HL-60 (cell line): ENCODE measurements at regions not wholly inside any gene's neighbourhood (a gene's known extent, or its start where the extent isn't known, plus 50 kb on each side); places are given as distances from the start of the nearest gene placed in this dataset.

Source experiments
- GABPA ChIP-seq: IDR thresholded peaks from 2 replicates; pipeline ENCODE4 v1.6.1; 2012; ENCODE audit warnings: low read depth
- POLR2AphosphoS5 ChIP-seq: IDR thresholded peaks from 2 replicates; pipeline ENCODE4 v1.6.1; 2012; ENCODE audit warnings: low read depth
- TF ChIP-seq, protein P1 (sequence below): IDR thresholded peaks from one replicate; pipeline ENCODE4 v1.5.1; 2011; ENCODE audit warnings: low read length, control low read depth, inconsistent platforms; ENCODE audit not compliant: insufficient read depth
- TF ChIP-seq, protein P2 (sequence below): IDR thresholded peaks from 2 replicates; pipeline ENCODE4 v1.6.1; 2012; ENCODE audit warnings: low read depth; ENCODE audit not compliant: insufficient replicate concordance

DNA sequence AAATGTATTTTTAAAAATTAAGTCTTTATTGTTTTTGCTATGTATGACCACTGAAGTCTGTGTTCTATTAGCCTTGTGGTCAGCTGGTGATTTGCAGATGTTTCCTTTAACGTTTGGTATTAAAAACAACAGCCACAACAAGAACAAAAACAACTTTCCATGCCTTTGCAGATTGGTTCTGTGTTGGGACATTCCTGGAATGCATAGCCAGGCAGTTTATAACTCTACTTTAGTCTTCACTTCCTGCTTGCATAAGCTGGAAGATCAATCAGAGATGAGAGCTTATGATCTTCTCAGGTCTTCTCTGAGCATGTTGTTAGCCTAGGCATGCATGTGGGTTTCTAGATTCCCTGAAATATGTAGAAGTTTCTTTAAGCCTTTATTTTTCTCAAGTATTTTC, 58.9 kb upstream of the SEMA3C start:
- TF ChIP-seq POLR2AphosphoS5: no peak
- TF ChIP-seq, protein P1, sequence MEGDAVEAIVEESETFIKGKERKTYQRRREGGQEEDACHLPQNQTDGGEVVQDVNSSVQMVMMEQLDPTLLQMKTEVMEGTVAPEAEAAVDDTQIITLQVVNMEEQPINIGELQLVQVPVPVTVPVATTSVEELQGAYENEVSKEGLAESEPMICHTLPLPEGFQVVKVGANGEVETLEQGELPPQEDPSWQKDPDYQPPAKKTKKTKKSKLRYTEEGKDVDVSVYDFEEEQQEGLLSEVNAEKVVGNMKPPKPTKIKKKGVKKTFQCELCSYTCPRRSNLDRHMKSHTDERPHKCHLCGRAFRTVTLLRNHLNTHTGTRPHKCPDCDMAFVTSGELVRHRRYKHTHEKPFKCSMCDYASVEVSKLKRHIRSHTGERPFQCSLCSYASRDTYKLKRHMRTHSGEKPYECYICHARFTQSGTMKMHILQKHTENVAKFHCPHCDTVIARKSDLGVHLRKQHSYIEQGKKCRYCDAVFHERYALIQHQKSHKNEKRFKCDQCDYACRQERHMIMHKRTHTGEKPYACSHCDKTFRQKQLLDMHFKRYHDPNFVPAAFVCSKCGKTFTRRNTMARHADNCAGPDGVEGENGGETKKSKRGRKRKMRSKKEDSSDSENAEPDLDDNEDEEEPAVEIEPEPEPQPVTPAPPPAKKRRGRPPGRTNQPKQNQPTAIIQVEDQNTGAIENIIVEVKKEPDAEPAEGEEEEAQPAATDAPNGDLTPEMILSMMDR: no peak
- no peak for TF ChIP-seq GABPA
- TF ChIP-seq, protein P2, sequence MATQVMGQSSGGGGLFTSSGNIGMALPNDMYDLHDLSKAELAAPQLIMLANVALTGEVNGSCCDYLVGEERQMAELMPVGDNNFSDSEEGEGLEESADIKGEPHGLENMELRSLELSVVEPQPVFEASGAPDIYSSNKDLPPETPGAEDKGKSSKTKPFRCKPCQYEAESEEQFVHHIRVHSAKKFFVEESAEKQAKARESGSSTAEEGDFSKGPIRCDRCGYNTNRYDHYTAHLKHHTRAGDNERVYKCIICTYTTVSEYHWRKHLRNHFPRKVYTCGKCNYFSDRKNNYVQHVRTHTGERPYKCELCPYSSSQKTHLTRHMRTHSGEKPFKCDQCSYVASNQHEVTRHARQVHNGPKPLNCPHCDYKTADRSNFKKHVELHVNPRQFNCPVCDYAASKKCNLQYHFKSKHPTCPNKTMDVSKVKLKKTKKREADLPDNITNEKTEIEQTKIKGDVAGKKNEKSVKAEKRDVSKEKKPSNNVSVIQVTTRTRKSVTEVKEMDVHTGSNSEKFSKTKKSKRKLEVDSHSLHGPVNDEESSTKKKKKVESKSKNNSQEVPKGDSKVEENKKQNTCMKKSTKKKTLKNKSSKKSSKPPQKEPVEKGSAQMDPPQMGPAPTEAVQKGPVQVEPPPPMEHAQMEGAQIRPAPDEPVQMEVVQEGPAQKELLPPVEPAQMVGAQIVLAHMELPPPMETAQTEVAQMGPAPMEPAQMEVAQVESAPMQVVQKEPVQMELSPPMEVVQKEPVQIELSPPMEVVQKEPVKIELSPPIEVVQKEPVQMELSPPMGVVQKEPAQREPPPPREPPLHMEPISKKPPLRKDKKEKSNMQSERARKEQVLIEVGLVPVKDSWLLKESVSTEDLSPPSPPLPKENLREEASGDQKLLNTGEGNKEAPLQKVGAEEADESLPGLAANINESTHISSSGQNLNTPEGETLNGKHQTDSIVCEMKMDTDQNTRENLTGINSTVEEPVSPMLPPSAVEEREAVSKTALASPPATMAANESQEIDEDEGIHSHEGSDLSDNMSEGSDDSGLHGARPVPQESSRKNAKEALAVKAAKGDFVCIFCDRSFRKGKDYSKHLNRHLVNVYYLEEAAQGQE: no peak
